ENCODE measurements at regions not wholly inside any gene's neighbourhood (a gene's known extent, or its start where the extent isn't known, plus 50 kb on each side); places are given as distances from the start of the nearest gene placed in this dataset.

DNA sequence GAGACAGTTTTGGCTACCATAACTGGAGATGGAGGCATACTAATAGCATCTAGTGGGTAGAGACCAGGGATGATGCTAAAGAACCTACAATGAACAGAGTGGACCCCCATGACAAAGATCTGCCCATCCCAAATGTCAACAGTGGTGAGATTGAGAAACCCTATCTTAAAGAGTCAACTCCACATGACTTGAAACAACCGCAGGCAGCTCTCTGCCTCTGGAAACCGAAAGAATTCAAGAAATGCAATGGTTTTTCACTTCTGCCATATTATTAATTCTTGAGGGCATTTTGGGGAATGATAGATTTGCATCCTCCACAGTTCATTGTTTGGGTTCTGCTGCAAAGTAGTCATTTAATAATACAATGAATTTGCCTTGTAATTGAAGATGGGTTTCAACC lies 463.4 kb downstream of the MAFB start:
- TF ChIP-seq, protein P1, sequence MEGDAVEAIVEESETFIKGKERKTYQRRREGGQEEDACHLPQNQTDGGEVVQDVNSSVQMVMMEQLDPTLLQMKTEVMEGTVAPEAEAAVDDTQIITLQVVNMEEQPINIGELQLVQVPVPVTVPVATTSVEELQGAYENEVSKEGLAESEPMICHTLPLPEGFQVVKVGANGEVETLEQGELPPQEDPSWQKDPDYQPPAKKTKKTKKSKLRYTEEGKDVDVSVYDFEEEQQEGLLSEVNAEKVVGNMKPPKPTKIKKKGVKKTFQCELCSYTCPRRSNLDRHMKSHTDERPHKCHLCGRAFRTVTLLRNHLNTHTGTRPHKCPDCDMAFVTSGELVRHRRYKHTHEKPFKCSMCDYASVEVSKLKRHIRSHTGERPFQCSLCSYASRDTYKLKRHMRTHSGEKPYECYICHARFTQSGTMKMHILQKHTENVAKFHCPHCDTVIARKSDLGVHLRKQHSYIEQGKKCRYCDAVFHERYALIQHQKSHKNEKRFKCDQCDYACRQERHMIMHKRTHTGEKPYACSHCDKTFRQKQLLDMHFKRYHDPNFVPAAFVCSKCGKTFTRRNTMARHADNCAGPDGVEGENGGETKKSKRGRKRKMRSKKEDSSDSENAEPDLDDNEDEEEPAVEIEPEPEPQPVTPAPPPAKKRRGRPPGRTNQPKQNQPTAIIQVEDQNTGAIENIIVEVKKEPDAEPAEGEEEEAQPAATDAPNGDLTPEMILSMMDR (IDR thresholded peaks at IDR 0.05): no peak
- no peak for TF ChIP-seq POLR2A (IDR thresholded peaks at IDR 0.05)

Measured in body of pancreas (tissue), 4 donors.